MV-4-11 (cell line): ENCODE measurements at regions not wholly inside any gene's neighbourhood (a gene's known extent, or its start where the extent isn't known, plus 50 kb on each side); places are given as distances from the start of the nearest gene placed in this dataset.
A peak's percentile ranks its signal among the peaks of the same experiment; 100 is the strongest.
"Not testable (repeated sequence)": the region's sequence is repeated elsewhere in the genome, so short reads cannot be mapped to it uniquely, and the experiment has no call there.

Experiments used
- DNase-seq: peaks from one replicate; lab custom pipeline; 2025; lab: John Stamatoyannopoulos, UW

GRCh38 chr2:43019025-43019367, 207.4 kb downstream of the ZFP36L2 start:
- DNase-seq: no peak

GRCh38 chr2:43018179-43019024, 208.0 kb downstream of the ZFP36L2 start:
- DNase-seq: peak; percentile 91

GRCh38 chr2:43013821-43014345, 212.5 kb downstream of the ZFP36L2 start:
- peak; percentile 15 for DNase-seq

- no peak for DNase-seq
These were observed 213.4 kb downstream of the ZFP36L2 start for GRCh38 chr2:43012966-43013365.

GRCh38 chr2:43011158-43011491, 215.3 kb downstream of the ZFP36L2 start:
- DNase-seq: no peak

GRCh38 chr2:43010438-43011157, 215.8 kb downstream of the ZFP36L2 start:
- DNase-seq: no peak

- DNase-seq: no peak
These were observed 217.0 kb downstream of the ZFP36L2 start for GRCh38 chr2:43009448-43009847.

- DNase-seq: no peak
These were observed 216.0 kb upstream of the HAAO start for GRCh38 chr2:43008388-43008787.

GRCh38 chr2:43007901-43008300, 215.5 kb upstream of the HAAO start:
- no peak for DNase-seq

GRCh38 chr2:43006834-43007543, 214.6 kb upstream of the HAAO start:
- no peak for DNase-seq

- no peak for DNase-seq
These were observed 213.8 kb upstream of the HAAO start for GRCh38 chr2:43005975-43006833.

- no peak for DNase-seq
These were observed 213.0 kb upstream of the HAAO start for GRCh38 chr2:43005245-43005974.

GRCh38 chr2:43004879-43005244, 212.5 kb upstream of the HAAO start:
- no peak for DNase-seq

GRCh38 chr2:43004126-43004865, 211.9 kb upstream of the HAAO start:
- not testable (repeated sequence) for DNase-seq

- no peak for DNase-seq
These were observed 211.3 kb upstream of the HAAO start for GRCh38 chr2:43003702-43004101.

GRCh38 chr2:43001787-43002468, 209.5 kb upstream of the HAAO start:
- no peak for DNase-seq

GRCh38 chr2:43001055-43001378, 208.6 kb upstream of the HAAO start:
- no peak for DNase-seq

- no peak for DNase-seq
These were observed 208.1 kb upstream of the HAAO start for GRCh38 chr2:43000242-43001054.

GRCh38 chr2:42999856-43000241, 207.5 kb upstream of the HAAO start:
- no peak for DNase-seq
